NT2/D1 (cell line): ENCODE measurements at regions not wholly inside any gene's neighbourhood (a gene's known extent, or its start where the extent isn't known, plus 50 kb on each side); places are given as distances from the start of the nearest gene placed in this dataset.

ENCODE experiments used
- DNase-seq: peaks from one replicate; pipeline ENCODE4 v3.0.0-alpha.2; 2011; ENCODE audit warnings: low read depth, low spot score
- H3K27me3 ChIP-seq: 2 replicates; pipeline ENCODE4 v1.6.0; 2011; ENCODE audit warnings: mild to moderate bottlenecking; ENCODE audit not compliant: insufficient read length, insufficient read depth
- H3K36me3 ChIP-seq: 2 replicates; pipeline ENCODE4 v1.6.1; 2011; ENCODE audit warnings: mild to moderate bottlenecking, low read length, mixed read lengths; ENCODE audit not compliant: insufficient read depth, insufficient read length
- H3K4me1 ChIP-seq: 2 replicates; pipeline ENCODE4 v1.5.1; 2011; ENCODE audit not compliant: insufficient read depth, insufficient read length
- H3K4me3 ChIP-seq: 2 replicates; pipeline ENCODE4 v1.5.1; 2011; ENCODE audit warnings: low read depth; ENCODE audit not compliant: insufficient read length
- H3K9ac ChIP-seq: 2 replicates; pipeline ENCODE4 v1.6.0; 2011; ENCODE audit warnings: low read depth; ENCODE audit not compliant: insufficient read length
- H3K9me3 ChIP-seq: 2 replicates; pipeline ENCODE4 v1.5.1; 2011; ENCODE audit warnings: mild to moderate bottlenecking, low read length; ENCODE audit not compliant: insufficient read depth
- SUZ12 ChIP-seq: IDR thresholded peaks from 2 replicates; pipeline ENCODE4 v1.6.1; 2011; ENCODE audit not compliant: insufficient read length, insufficient read depth; ENCODE audit errors: extremely low read depth
- YY1 ChIP-seq: IDR thresholded peaks from 2 replicates; pipeline ENCODE4 v1.6.1; 2011; ENCODE audit not compliant: insufficient read length, insufficient read depth
- ZNF274 ChIP-seq: IDR thresholded peaks from 2 replicates; pipeline ENCODE4 v1.6.1; 2011; ENCODE audit warnings: mild to moderate bottlenecking, low read depth, low read length

DNA sequence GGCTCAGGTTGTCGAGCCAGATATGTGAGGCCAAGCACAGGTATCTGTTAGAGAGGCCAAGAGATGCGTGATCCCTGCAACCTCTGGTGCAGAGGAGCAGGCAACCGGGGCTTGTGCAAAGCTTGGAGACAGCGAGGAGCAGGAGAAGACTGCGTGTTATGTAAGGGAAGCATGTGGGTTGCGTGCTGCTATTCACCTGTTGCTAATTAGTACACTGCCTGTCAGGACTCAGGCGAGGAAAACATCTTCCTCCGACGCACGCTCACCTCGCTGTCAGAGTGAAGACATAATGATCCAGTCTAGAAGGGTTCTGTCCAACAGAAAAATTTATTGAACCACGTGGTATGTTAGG lies 102.5 kb downstream of the HNRNPLL start:
- Histone ChIP-seq H3K4me1 (peaks cover 7% of the 10 kb centered on the region), H3K9me3 (peaks cover 15% of the 10 kb centered on the region; the same call in 1 of the 2 replicates)
- DNase-seq, result no peak

DNA sequence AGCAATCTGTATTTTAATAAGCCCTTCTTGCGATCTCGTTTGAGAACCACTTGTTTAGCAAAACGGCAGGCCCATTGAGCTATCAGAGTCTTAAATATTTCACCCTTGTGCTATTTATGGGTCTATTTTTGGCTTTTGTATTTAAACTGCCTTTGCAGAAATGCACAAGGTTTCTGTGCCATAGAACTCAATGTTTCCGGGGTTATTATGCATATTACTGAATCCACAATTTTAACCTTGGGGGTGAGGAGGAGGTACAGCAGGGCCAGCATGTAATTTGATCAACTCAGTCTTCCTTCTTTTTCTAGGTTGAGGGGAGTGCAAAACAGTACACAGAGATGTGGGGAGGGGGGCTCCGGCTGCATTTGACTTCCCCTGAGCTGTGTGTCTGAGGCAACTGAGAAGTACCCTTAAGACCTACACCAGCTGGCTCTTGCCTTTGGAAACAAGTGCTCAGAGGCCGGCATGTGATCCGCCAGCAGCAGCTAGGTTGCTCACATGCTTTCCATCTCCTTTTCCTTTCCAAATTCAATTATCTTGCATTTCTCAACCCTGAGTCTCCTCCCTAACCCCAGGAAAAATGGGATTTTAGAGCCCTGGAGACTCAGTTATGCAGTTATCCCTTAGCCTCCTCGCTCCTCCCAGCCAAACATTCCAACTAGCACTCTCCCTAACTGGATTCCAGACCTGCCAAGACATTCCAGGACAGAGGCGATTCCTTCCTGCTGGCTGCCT lies 103.0 kb downstream of the HNRNPLL start:
- Histone ChIP-seq H3K27me3 (no peaks in the 10 kb centered on the region), H3K9ac (no peak overlapping the region), H3K36me3 (no peaks in the 10 kb centered on the region), H3K9me3 (peaks cover 15% of the 10 kb centered on the region; the same call in 1 of the 2 replicates), H3K4me1 (peaks cover 7% of the 10 kb centered on the region), H3K4me3 (no peak overlapping the region)
- no peak for TF ChIP-seq YY1
- no peak for TF ChIP-seq ZNF274
- no peak for TF ChIP-seq SUZ12
- DNase-seq, result peak; percentile 50

More for the DNA sequence above, 102.5 kb downstream of the HNRNPLL start:
- H3K4me3 ChIP-seq, result no peak overlapping the region
- no peak for TF ChIP-seq YY1
- TF ChIP-seq SUZ12, result no peak
- TF ChIP-seq ZNF274, result no peak
- no peak overlapping the region for H3K9ac ChIP-seq
- H3K27me3 ChIP-seq, result no peaks in the 10 kb centered on the region
- no peaks in the 10 kb centered on the region for H3K36me3 ChIP-seq

DNA sequence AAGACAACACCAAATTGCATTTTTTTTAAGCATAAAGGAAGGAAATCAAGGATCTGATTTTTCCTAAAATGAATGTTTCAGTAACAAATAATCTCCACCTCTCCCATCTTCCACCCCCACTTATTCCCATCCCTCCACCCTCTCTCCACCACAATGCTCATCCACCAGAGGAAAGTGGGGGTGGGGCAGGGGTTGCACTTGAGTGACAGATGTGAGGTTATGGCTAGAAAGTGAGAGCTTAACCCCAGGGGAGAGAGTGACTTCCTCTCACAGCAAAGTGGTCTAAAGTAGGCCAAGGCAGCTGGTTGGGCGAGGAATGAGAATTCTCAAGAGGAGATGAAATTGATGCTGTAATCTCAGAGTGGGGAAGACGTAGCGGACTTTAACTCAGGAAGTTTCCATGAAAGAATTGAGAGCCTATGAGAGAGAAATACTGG lies 104.7 kb downstream of the HNRNPLL start:
- no peaks in the 10 kb centered on the region for H3K27me3 ChIP-seq
- DNase-seq, result no peak
- peaks cover 7% of the 10 kb centered on the region for H3K4me1 ChIP-seq
- no peak overlapping the region for H3K4me3 ChIP-seq
- no peaks in the 10 kb centered on the region for H3K36me3 ChIP-seq
- H3K9me3 ChIP-seq, result peaks cover 15% of the 10 kb centered on the region; the same call in 1 of the 2 replicates
- TF ChIP-seq SUZ12 (no peak), YY1 (no peak), ZNF274 (no peak)
- H3K9ac ChIP-seq, result no peak overlapping the region

DNA sequence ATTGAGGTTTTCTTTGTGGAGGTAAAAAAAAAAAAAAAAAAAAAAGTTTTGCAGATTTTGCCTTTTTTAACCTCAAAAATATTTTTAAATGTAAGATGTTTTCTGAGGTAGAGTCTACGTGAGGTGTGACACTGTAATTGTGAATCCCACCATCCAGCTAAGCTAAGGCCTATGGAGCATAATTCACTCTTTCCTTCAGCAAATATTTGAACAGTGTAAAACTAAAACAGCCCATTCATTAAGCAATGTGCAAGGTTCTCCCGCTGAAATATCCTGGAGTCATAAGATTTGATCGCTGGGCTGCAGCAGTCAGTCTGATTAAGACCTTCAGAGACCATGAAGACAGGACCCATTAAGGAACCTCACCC lies 105.1 kb downstream of the HNRNPLL start:
- Histone ChIP-seq H3K4me3 (no peak overlapping the region), H3K27me3 (no peaks in the 10 kb centered on the region), H3K36me3 (no peaks in the 10 kb centered on the region), H3K9me3 (peaks cover 12% of the 10 kb centered on the region; the same call in 1 of the 2 replicates), H3K4me1 (peaks cover 7% of the 10 kb centered on the region), H3K9ac (no peak overlapping the region)
- TF ChIP-seq YY1 (no peak), SUZ12 (no peak), ZNF274 (no peak)
- no peak for DNase-seq

DNA sequence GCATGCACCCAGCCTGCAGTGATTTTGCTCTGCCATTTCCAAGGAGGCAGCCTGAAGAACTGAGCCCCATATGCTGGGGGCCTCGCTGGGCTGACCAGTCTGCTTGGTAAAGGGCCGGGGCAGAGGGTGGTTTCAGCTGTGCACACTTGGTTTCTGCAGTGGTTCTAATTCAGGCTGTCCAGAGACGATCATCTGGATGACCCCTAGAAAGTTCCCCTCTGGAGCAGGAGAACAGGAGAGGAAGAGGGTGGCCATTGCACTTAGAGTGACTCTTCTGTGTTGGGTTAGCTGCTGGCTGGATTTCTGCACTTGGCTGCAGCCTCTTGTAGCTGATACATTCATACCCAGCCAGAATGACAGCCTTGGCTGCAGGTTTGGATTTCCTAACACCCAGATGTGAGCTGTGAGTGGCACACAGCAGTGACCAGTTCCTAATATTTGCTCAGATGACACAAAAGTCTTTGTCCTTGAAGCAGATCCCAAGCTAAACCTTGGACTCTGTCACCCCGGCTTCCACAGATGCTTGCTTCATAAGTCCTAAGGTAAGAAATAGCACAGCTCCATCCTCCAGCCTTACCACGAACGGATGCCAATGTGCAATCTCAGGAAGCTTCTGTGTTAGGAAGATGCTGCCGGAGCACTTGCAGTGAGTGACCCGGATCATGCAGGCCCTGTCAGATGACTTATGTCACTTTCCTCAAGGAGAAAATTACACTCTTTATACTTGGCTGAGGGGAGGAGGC lies 105.6 kb downstream of the HNRNPLL start:
- Histone ChIP-seq H3K4me3 (no peak overlapping the region), H3K9me3 (peaks cover 7% of the 10 kb centered on the region; the same call in 1 of the 2 replicates), H3K27me3 (no peaks in the 10 kb centered on the region), H3K36me3 (no peaks in the 10 kb centered on the region), H3K4me1 (peaks cover 7% of the 10 kb centered on the region), H3K9ac (no peak overlapping the region)
- DNase-seq, result no peak
- TF ChIP-seq SUZ12 (no peak), ZNF274 (no peak), YY1 (no peak)

DNA sequence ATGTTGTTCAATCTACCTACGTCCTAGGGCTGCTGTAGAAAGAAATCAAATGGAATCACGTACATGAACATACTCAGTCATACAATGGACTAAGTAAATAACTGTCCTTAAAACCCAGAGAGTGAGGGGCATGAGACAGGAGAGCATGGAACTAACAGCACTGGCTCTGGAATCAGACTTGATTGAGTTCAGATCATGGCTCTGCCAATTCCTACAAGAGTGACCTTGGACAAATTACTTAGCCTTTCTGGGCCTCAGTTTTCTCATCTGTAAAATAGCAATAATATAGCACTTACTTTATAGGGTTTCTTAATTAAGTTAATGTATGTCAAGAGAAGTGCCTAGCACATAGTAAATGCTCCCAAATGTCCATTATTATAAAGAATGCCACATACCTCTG lies 106.8 kb downstream of the HNRNPLL start:
- Histone ChIP-seq H3K4me3 (no peak overlapping the region), H3K4me1 (peaks cover 7% of the 10 kb centered on the region), H3K9ac (no peak overlapping the region), H3K27me3 (no peaks in the 10 kb centered on the region), H3K36me3 (no peaks in the 10 kb centered on the region), H3K9me3 (no peaks in the 10 kb centered on the region)
- DNase-seq, result no peak
- no peak for TF ChIP-seq YY1
- no peak for TF ChIP-seq SUZ12
- TF ChIP-seq ZNF274, result no peak

DNA sequence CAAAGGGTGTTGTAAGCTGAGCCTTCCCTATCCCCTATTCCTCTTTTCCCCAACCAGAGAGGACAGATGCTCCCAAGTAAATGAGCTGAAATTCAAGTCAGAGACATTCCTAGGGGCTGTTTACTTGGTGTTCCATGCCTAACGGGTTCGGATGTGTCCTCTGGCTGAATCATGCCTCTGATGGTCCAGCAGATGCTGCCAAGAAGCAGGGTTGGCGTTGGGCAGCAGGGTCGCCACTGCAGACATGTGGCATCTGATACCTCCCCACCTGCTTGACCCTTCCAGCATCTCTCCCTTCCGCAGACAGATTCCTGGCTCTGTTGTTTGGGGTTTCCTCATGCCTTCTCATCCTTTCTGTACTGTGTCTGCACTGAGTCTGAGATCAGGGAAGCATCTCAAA lies 108.3 kb downstream of the HNRNPLL start:
- Histone ChIP-seq H3K36me3 (no peaks in the 10 kb centered on the region), H3K9ac (no peak overlapping the region), H3K27me3 (no peaks in the 10 kb centered on the region), H3K4me3 (no peak overlapping the region), H3K9me3 (no peaks in the 10 kb centered on the region), H3K4me1 (no peaks in the 10 kb centered on the region)
- TF ChIP-seq YY1 (no peak), ZNF274 (no peak), SUZ12 (no peak)
- DNase-seq, result no peak
